Stomach (tissue), 4 donors: ENCODE measurements at regions not wholly inside any gene's neighbourhood (a gene's known extent, or its start where the extent isn't known, plus 50 kb on each side); places are given as distances from the start of the nearest gene placed in this dataset.

Experiments used
- EP300 ChIP-seq: sonication (generic); formaldehyde crosslinking; IDR thresholded peaks from one replicate; pipeline ENCODE4 v1.6.1; 2017; ENCODE audit warnings: antibody characterized with exemption
- POLR2A ChIP-seq, 4 donors: fragments of 450-650 bp; IDR thresholded peaks; one replicate each; pipeline ENCODE4 v1.6.1; 2016; ENCODE audit warnings: antibody characterized with exemption in 4 of 4, control low read depth in 2 of 4, mild to moderate bottlenecking in 1 of 4, moderate library complexity in 1 of 4
- TF ChIP-seq, protein P1 (sequence below), 7 experiments: fragments of 450-650 bp in 4 of 7; fragments of 200-600 bp in 3 of 7; sonication (generic) in 3 of 7; IDR thresholded peaks; one replicate each; pipeline ENCODE4 v1.5.1; 2016 to 2019; ENCODE audit warnings: antibody characterized with exemption in 7 of 7, control low read depth in 2 of 7, mild to moderate bottlenecking in 1 of 7

DNA sequence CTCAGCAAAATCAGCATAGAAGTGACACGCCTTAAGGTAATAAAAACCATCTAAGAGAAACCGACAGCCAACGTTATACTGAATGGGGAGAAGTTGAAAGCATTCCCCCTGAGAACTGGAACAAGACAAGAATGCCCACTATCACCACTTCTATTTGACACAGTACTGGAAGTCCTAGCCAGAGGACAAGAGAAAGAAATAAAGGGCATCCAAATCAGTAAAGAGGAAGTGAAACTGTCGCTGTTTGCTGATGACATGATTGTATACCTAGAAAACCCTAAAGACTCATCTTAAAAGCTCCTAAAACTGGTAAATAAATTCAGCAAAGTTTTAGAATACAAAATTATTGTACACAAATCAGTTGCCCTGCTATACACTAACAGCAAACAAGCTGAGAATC is 393.3 kb downstream of the KIF4B start:
- TF ChIP-seq, protein P1, sequence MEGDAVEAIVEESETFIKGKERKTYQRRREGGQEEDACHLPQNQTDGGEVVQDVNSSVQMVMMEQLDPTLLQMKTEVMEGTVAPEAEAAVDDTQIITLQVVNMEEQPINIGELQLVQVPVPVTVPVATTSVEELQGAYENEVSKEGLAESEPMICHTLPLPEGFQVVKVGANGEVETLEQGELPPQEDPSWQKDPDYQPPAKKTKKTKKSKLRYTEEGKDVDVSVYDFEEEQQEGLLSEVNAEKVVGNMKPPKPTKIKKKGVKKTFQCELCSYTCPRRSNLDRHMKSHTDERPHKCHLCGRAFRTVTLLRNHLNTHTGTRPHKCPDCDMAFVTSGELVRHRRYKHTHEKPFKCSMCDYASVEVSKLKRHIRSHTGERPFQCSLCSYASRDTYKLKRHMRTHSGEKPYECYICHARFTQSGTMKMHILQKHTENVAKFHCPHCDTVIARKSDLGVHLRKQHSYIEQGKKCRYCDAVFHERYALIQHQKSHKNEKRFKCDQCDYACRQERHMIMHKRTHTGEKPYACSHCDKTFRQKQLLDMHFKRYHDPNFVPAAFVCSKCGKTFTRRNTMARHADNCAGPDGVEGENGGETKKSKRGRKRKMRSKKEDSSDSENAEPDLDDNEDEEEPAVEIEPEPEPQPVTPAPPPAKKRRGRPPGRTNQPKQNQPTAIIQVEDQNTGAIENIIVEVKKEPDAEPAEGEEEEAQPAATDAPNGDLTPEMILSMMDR (IDR thresholded peaks at IDR 0.05): no peak
- TF ChIP-seq POLR2A (IDR thresholded peaks at IDR 0.05): no peak
- no peak for TF ChIP-seq EP300
